GM18517 (cell line): ENCODE measurements at regions not wholly inside any gene's neighbourhood (a gene's known extent, or its start where the extent isn't known, plus 50 kb on each side); places are given as distances from the start of the nearest gene placed in this dataset.
"Not testable (repeated sequence)": the region's sequence is repeated elsewhere in the genome, so short reads cannot be mapped to it uniquely, and the experiment has no call there.

Experiments
- ATAC-seq: cut with Tn5 transposase; IDR thresholded peaks from one replicate; pipeline ENCODE4 v1.9.1; 2021; ENCODE audit warnings: mild to moderate bottlenecking, moderate library complexity; ENCODE audit not compliant: unreplicated experiment

GRCh38 chr10:8173243-8173865 is 118.9 kb downstream of the GATA3 start:
- ATAC-seq: no peak

DNA sequence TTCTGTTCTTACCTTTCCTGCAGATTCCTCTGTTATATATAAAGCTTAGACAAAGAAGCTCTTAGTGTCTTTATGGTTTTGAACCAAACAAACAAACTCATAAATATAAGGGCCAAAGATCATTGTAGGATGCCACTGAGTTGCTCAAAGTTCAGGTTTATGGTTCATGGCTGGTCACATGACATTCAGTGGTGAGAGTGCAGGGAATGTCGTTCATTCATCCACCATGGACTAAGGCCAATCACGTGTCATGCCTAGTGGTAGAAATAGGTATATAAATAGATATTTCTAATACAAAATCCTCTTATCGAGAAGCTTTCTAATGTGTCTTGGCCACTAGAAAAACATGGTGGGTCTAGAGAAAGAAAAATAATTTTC is 119.4 kb downstream of the GATA3 start:
- ATAC-seq: no peak

DNA sequence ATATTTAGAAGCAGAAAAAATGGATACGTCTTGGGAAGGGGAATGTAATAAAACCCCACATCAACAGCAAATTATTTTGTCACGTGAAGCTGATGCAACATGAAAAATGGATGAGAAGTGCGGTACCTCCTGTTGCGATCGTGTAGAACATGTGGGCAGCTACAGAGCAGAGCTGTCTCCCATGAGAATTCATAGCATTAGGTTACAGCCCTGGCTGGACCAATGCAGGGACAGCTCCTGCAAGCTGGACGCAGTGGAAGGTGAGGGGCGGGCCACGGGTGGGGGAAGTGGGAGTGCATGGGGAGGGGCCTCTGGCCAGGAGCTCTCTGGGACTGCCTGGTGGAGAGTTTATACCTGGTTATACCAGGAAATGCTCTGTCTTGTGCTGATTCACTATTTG is 120.3 kb downstream of the GATA3 start:
- no peak for ATAC-seq

DNA sequence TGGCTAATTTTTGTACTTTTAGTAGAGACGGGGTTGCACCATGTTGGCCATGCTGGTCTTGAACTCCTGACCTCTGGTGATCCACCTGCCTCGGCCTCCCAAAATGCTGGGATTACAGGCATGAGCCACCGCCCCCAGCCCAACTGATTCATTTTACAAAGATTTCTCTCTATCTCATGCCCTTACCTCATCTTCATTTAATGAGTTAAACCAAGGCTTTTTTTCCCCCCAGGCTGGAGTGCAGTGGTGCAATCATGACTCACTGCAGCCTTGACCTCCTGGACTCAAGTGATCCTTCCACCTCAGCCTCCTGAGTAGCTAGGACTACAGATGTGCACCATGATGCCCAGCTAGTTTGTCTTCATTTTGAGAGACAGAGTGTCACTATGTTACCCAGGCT is 123.0 kb downstream of the GATA3 start:
- ATAC-seq: not testable (repeated sequence)

DNA sequence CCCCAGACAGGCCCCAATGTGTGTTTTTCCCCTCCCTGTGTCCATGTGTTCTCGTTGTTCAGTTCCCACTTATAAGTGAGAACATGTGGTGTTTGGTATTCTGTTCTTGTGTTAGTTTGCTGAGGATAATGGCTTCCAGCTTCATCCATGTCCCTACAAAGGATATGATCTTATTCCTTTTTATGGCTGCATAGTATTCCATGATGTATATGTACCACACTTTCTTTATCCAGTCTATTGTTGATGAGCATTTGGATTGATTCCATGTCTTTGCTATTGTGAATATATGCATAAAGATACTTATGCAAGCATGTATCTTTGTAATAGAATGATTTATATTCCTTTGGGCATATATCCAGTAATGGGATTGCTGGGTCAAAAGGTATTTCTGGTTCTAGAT is 125.3 kb downstream of the GATA3 start:
- not testable (repeated sequence) for ATAC-seq

DNA sequence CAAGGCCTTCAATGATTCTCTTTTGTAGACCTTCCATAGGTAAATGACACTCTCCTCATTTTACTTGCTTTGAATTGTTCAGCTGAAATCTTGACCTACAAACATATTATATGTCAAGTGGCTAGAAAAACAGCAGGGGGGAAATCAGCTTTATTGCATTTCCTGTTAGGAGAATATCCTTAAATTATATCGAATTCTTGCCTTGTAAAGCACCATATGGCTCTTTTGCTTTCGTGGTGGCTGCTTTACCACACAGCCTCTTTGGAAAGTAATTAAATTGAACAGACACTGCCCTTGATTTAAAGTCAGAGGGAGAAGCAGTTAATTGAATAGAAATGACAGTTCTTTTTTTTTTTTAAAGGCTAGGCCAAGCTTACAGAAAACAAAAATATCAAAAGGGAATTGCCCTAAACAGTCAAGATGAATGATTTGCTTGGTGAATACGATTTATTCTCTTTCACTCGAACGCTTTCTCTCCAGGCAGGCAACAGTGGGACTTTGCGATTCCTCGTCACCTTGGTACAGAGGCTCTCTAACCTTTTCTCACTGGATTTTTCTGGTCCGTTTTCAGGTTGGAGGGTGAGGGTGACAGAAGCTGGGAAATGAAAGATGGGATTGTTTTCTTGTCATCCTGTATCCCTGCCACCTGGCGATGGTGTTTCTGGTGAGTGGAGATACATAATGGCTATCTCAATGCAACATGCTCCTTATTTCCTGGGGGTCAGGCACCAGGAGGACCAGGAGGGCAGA is 126.0 kb downstream of the GATA3 start:
- no peak for ATAC-seq

- no peak for ATAC-seq
Measured at GRCh38 chr10:8181496-8182157, 127.1 kb downstream of the GATA3 start.

- ATAC-seq: no peak
Measured at GRCh38 chr10:8182806-8183205, 128.3 kb downstream of the GATA3 start.

GRCh38 chr10:8183241-8183704 is 128.8 kb downstream of the GATA3 start:
- no peak for ATAC-seq

DNA sequence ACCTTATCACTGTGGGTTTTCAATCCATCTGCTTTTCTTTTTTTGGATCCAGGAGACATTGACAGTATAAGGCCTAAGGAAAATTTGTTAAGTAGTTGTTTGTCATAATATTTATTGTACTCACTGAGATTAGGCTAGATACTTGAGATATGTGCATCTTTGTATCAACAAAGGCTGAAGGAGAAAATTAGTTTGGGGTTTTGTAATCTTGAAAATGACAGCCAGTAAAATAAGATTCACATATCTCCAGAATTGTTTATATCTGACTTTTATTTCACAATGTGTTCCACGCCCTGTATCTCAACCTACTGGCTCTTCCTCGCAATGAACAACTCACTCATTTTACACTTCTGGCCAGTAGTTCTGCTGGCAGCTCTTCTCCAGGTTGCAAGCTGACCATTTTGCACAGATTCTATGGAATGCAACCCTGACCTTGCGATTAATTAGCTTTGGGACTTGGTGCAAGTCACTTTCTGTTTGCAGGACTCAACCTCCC is 132.7 kb downstream of the GATA3 start:
- no peak for ATAC-seq

DNA sequence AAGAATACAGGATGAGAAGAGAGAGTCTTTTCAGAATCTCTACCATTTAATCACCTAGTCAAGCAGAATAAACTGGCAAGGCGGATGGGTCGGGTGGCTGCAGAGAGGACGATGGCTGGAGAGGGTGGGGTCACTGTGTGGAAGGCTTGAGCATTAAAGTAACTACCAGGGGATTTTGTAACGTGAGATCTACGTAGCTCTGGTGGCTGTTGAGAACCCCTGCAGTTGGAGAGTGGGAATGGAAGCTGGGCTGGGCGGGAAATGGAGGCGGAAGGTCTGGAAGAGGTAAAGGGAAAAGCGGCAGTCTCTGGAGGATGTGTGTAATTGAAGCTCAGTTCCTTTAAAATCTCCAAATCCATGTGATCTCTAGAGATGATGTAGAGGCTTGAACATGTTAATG is 135.0 kb downstream of the GATA3 start:
- ATAC-seq: no peak

GRCh38 chr10:8192301-8192700 is 137.8 kb downstream of the GATA3 start:
- ATAC-seq: no peak

- ATAC-seq: no peak
Measured at GRCh38 chr10:8193546-8193945, 139.1 kb downstream of the GATA3 start.

GRCh38 chr10:8194050-8194449 is 139.6 kb downstream of the GATA3 start:
- ATAC-seq: no peak

- no peak for ATAC-seq
Measured at GRCh38 chr10:8206882-8207281, 152.4 kb downstream of the GATA3 start.

DNA sequence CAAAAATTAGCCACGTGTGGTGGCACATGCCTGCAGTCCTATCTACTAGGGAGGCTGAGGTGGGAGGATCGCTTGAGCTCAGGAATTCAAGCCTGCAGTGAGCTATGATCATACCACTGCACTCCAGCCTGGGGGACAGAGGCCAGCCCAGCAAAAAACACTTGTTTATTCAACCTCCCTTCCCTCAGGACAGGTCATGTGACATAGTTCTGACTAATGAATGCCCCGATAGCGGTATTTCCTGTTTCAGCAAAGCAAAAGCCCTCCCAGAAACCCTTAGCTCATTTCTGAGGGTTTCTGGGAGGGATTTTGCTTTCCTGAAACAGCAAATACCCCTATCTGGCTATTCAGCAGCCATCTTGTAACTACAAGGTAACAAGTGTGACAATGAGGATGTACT is 157.1 kb downstream of the GATA3 start:
- no peak for ATAC-seq

DNA sequence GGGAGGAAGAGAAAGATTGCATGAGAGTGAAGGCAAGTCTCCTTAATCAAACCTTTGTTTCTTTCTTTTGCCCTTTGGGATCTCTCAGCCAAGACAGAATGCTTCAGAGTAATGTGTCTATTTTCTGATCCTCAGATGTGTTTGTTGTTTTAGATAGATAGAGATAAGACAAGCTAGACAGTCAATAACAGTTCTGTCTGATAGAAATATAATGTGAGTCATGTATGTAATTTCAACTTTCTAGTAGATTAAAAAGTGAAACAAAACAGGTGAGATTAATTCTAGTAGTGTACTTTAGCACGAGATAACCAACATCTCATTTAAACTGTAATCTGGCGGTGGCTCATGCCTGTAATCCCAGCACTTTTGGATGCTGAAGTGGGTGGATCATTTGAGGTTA is 159.2 kb downstream of the GATA3 start:
- ATAC-seq: no peak

DNA sequence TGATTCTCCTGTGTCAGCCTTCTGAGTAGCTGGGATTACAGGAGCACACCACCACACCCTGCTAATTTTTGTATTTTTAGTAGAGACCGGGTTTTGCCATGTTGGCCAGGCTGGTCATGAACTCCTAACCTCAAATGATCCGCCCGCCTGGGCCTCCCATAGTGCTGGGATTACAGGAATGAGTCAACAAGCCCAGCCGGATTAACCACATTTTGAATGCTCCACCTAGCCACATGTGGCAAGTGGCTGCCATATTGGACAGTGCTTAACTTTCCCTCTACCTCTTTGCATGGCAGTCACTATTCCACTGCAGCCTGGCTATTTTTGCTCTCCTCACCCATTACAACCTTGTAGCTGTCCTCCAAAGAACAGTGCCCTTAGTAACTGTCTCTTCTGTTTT is 160.1 kb downstream of the GATA3 start:
- ATAC-seq: no peak

DNA sequence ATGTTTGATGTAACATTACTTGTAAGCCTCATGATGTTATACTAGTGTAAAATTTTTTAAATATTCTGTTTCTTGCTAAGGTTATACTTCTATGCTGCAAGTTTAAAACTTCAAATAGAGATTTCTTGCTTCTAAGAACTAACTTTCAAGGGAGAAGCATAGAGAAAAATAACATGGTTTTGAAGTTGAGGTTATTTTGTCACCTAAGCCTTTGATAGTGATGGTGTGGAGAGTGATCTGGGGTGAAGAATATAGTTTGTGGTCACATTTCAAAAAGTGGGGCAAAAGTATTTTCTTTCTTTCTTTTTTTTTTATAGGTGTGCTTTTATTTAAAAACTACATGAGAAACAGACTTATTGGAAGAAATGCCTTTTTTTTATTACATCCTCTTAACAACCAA is 162.4 kb downstream of the GATA3 start:
- ATAC-seq: no peak

GRCh38 chr10:8221451-8221850 is 167.0 kb downstream of the GATA3 start:
- ATAC-seq: no peak

- no peak for ATAC-seq
Measured at GRCh38 chr10:8224591-8224990, 170.1 kb downstream of the GATA3 start.

DNA sequence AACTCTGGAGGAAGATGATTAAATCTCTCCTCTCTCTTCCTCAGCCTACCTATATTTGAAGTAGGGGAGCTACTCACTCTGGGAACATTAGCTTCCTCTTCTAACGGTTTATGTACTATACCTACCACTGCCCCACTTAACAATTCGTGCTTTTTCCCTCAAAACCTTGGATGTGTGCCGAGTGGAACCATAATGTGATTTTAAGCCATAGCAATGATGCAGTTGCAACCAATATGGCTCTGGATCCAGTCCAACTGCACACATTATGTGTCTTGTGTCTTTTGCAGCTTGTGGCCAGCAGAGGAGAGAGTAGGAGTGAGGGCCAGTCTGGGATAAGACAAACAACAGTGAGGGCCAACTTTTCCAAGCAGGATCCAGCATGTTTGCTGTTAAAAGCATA is 170.7 kb downstream of the GATA3 start:
- ATAC-seq: no peak
